H9 (cell line): ENCODE measurements at regions not wholly inside any gene's neighbourhood (a gene's known extent, or its start where the extent isn't known, plus 50 kb on each side); places are given as distances from the start of the nearest gene placed in this dataset.
A peak's percentile ranks its signal among the peaks of the same experiment; 100 is the strongest.

Experiments
- DNase-seq: peaks from one replicate; pipeline ENCODE4 v3.0.0-alpha.2; 2017
- H2AFZ ChIP-seq: one replicate; pipeline ENCODE4 v1.6.1; 2013; ENCODE audit warnings: mild to moderate bottlenecking, low read length, control low read depth, moderate library complexity
- H2AK5ac ChIP-seq: 2 replicates; pipeline ENCODE4 v1.6.1; 2013; ENCODE audit warnings: low read length, control low read depth, mixed read lengths; ENCODE audit not compliant: insufficient read length
- H2BK120ac ChIP-seq: one replicate; pipeline ENCODE4 v1.6.1; 2013; ENCODE audit warnings: low read depth, mild to moderate bottlenecking, low read length, control low read depth, inconsistent platforms; ENCODE audit not compliant: poor library complexity, severe bottlenecking
- H2BK12ac ChIP-seq: 2 replicates; pipeline ENCODE4 v1.6.1; 2013; ENCODE audit warnings: low read length, control low read depth, mixed read lengths, low read depth; ENCODE audit not compliant: insufficient read length
- H2BK15ac ChIP-seq: 2 replicates; pipeline ENCODE4 v1.6.1; 2013; ENCODE audit warnings: low read depth, low read length, control low read depth
- H2BK20ac ChIP-seq: one replicate; pipeline ENCODE4 v1.6.1; 2013; ENCODE audit warnings: low read depth, mild to moderate bottlenecking, low read length, control low read depth, inconsistent platforms; ENCODE audit not compliant: poor library complexity, severe bottlenecking
- H2BK5ac ChIP-seq: 2 replicates; pipeline ENCODE4 v1.6.1; 2013; ENCODE audit warnings: low read length, control low read depth, mixed read lengths; ENCODE audit not compliant: insufficient read length
- H3K14ac ChIP-seq: 2 replicates; pipeline ENCODE4 v1.6.1; 2013; ENCODE audit warnings: low read length, control low read depth; ENCODE audit not compliant: insufficient read depth
- H3K18ac ChIP-seq: 2 replicates; pipeline ENCODE4 v1.6.1; 2013; ENCODE audit warnings: low read depth, mild to moderate bottlenecking, mixed read lengths, low read length, control low read depth; ENCODE audit not compliant: insufficient read length
- H3K23ac ChIP-seq: 2 replicates; pipeline ENCODE4 v1.6.1; 2013; ENCODE audit warnings: low read length, control low read depth, mixed read lengths, low read depth; ENCODE audit not compliant: insufficient read length
- H3K23me2 ChIP-seq: 2 replicates; pipeline ENCODE4 v1.6.1; 2013; ENCODE audit warnings: low read depth, mild to moderate bottlenecking, mixed read lengths, low read length, control low read depth; ENCODE audit not compliant: insufficient read length, poor library complexity, severe bottlenecking
- H3K27ac ChIP-seq: 2 replicates; pipeline ENCODE4 v1.5.1; 2013; ENCODE audit warnings: low read length, control low read depth, mixed read lengths, low read depth; ENCODE audit not compliant: insufficient read length
- H3K27me3 ChIP-seq: 2 replicates; pipeline ENCODE4 v1.6.1; 2013; ENCODE audit warnings: low read length, control low read depth, inconsistent platforms; ENCODE audit not compliant: insufficient read depth
- H3K4ac ChIP-seq: 2 replicates; pipeline ENCODE4 v1.6.1; 2013; ENCODE audit warnings: low read depth, mild to moderate bottlenecking, control low read depth, inconsistent platforms, low read length, moderate library complexity
- H3K4me1 ChIP-seq: 2 replicates; pipeline ENCODE4 v1.6.1; 2013; ENCODE audit warnings: low read length, control low read depth, inconsistent platforms; ENCODE audit not compliant: insufficient read depth
- H3K4me2 ChIP-seq: 2 replicates; pipeline ENCODE4 v1.6.1; 2013; ENCODE audit warnings: low read length, control low read depth, mixed read lengths; ENCODE audit not compliant: insufficient read length, insufficient read depth
- H3K56ac ChIP-seq: 2 replicates; pipeline ENCODE4 v1.6.1; 2013; ENCODE audit warnings: low read depth, mild to moderate bottlenecking, mixed read lengths, low read length, control low read depth; ENCODE audit not compliant: insufficient read length
- H3K79me1 ChIP-seq: 2 replicates; pipeline ENCODE4 v1.6.1; 2013; ENCODE audit warnings: low read depth, mild to moderate bottlenecking, moderate library complexity, low read length, control low read depth, inconsistent platforms; ENCODE audit not compliant: insufficient read depth, poor library complexity, severe bottlenecking
- H3K79me2 ChIP-seq: 2 replicates; pipeline ENCODE4 v1.6.1; 2013; ENCODE audit warnings: low read length, control low read depth, inconsistent platforms; ENCODE audit not compliant: insufficient read depth
- H3K9ac ChIP-seq: 2 replicates; pipeline ENCODE4 v1.6.1; 2013; ENCODE audit warnings: low read length, control low read depth, mixed read lengths; ENCODE audit not compliant: insufficient read length; ENCODE audit errors: extremely low read depth
- H3K9me3 ChIP-seq: one replicate; pipeline ENCODE4 v1.6.1; 2013; ENCODE audit warnings: low read depth, low read length, inconsistent platforms; ENCODE audit not compliant: control insufficient read depth
- H3T11ph ChIP-seq: one replicate; pipeline ENCODE4 v1.6.1; 2013; ENCODE audit warnings: mild to moderate bottlenecking, low read length, control low read depth, inconsistent platforms
- H4K20me1 ChIP-seq: one replicate; pipeline ENCODE4 v1.6.1; 2013; ENCODE audit not compliant: control insufficient read depth, insufficient read length, insufficient read depth
- H4K5ac ChIP-seq: 2 replicates; pipeline ENCODE4 v1.6.1; 2013; ENCODE audit warnings: low read depth, mild to moderate bottlenecking, mixed read lengths, low read length, control low read depth; ENCODE audit not compliant: insufficient read length
- H4K8ac ChIP-seq: replicated peaks from 2 replicates; pipeline ENCODE4 v1.6.1; 2013; ENCODE audit warnings: low read length, control low read depth, mixed read lengths, low read depth; ENCODE audit not compliant: insufficient read length
- H4K91ac ChIP-seq: 2 replicates; pipeline ENCODE4 v1.6.1; 2013; ENCODE audit warnings: low read depth, mild to moderate bottlenecking, moderate library complexity, mixed read lengths, low read length, control low read depth; ENCODE audit not compliant: insufficient read length
- H3K27ac Mint-ChIP-seq, 3 experiments: 2 replicates in 2 of 3; 3 replicates in 1 of 3; pipeline ENCODE4 v1.8.0; 2020 to 2021; ENCODE audit warnings: mixed read lengths in 3 of 3, mild to moderate bottlenecking in 1 of 3, moderate library complexity in 1 of 3
- H3K27me3 Mint-ChIP-seq: 2 replicates; pipeline ENCODE4 v1.8.0; 2021; ENCODE audit warnings: low read depth, mild to moderate bottlenecking, moderate library complexity, mixed read lengths
- H3K36me3 Mint-ChIP-seq, 3 experiments: 2 replicates in 2 of 3; 3 replicates in 1 of 3; pipeline ENCODE4 v1.8.0; 2020 to 2021; ENCODE audit warnings: low read depth in 3 of 3, mixed read lengths in 3 of 3; ENCODE audit not compliant: insufficient read depth in 1 of 3
- H3K4me1 Mint-ChIP-seq, 2 experiments: 2 replicates each; pipeline ENCODE4 v1.8.0; 2020; ENCODE audit warnings: mixed read lengths in 2 of 2
- H3K4me3 Mint-ChIP-seq, 2 experiments: 2 replicates in 1 of 2; 3 replicates in 1 of 2; pipeline ENCODE4 v1.8.0; 2020 to 2021; ENCODE audit warnings: mild to moderate bottlenecking in 2 of 2, mixed read lengths in 2 of 2, moderate library complexity in 1 of 2
- H3K9me3 Mint-ChIP-seq, 2 experiments: 2 replicates in 1 of 2; 3 replicates in 1 of 2; pipeline ENCODE4 v1.8.0; 2020; ENCODE audit warnings: mild to moderate bottlenecking in 2 of 2, mixed read lengths in 2 of 2, moderate library complexity in 1 of 2
- WGBS: extraction: QIAGEN DNeasy Blood & Tissue Kit; methylation state at CpG from one replicate; pipeline ENCODE4 v1.1.7; 2013; ENCODE audit warnings: missing lambda C conversion rate, low lambda C conversion rate, mixed read lengths; ENCODE audit not compliant: insufficient read length; ENCODE audit errors: extremely low coverage; 5-methylcytosine and 5-hydroxymethylcytosine counted together
- TF ChIP-seq, protein P1 (sequence below): fragments of 200-600 bp; sonication (generic); conservative IDR thresholded peaks from 3 replicates; pipeline ENCODE4 v1.8.0; 2021; ENCODE audit warnings: antibody characterized with exemption, mild to moderate bottlenecking

DNA sequence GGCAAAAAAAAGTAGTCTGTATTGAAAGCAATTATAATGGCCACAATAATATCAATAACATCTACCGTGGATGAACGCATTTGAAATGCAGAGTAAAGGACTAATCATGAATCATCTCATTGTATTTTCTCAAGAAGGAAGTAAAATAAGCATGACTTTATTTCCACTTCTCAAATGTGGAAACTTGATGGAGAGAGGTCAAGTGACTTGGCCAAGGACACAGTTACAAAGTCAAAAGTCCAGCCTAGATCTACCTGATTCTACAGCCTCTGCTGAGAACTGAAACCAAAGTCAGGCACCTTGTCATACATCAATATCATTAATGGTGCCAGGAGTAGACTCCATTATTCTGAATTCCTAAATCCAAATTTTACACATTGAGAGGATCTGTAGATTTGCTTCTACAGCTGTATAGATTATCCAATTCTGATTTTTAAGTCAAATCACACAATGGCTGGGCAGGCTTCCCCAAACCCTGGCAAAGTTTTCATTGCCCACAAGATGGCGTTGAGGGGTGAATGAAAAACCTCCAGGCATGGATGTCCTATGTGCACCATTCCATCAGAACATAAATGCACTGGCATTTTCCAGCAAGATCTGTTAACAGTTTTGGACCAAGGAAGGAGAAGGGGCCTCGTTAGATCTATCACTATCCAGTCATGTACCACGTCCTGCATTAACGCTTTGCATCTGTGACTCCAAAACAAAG is 423.1 kb downstream of the MAFB start:
- no peaks in the 10 kb centered on the region for H3K79me1 ChIP-seq
- no peaks in the 10 kb centered on the region for H3K23me2 ChIP-seq
- DNase-seq = no peak
- no peak overlapping the region for H3K23ac ChIP-seq
- TF ChIP-seq, protein P1, sequence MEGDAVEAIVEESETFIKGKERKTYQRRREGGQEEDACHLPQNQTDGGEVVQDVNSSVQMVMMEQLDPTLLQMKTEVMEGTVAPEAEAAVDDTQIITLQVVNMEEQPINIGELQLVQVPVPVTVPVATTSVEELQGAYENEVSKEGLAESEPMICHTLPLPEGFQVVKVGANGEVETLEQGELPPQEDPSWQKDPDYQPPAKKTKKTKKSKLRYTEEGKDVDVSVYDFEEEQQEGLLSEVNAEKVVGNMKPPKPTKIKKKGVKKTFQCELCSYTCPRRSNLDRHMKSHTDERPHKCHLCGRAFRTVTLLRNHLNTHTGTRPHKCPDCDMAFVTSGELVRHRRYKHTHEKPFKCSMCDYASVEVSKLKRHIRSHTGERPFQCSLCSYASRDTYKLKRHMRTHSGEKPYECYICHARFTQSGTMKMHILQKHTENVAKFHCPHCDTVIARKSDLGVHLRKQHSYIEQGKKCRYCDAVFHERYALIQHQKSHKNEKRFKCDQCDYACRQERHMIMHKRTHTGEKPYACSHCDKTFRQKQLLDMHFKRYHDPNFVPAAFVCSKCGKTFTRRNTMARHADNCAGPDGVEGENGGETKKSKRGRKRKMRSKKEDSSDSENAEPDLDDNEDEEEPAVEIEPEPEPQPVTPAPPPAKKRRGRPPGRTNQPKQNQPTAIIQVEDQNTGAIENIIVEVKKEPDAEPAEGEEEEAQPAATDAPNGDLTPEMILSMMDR = peak; percentile 72
- H3K4me3 Mint-ChIP-seq = no peak overlapping the region
- peaks cover under 1 to 16% (median 16%) of the 10 kb centered on the region in 3 experiments; a peak in 6 of 7 replicates for H3K36me3 Mint-ChIP-seq
- H3K4ac ChIP-seq = no peak overlapping the region
- no peak overlapping the region for H4K91ac ChIP-seq
- peaks cover 13% of the 10 kb centered on the region for H3K4me1 ChIP-seq
- no peak overlapping the region for H3K27ac ChIP-seq
- H4K20me1 ChIP-seq = no peaks in the 10 kb centered on the region
- WGBS = no CpG with 5 or more reads among the region's 6 CpGs
- peaks cover 4% of the 10 kb centered on the region; the same call in 1 of the 2 replicates for H3K79me2 ChIP-seq
- no peak overlapping the region for H2AK5ac ChIP-seq
- no peak overlapping the region for H2AFZ ChIP-seq
- H2BK20ac ChIP-seq = no peak overlapping the region
- no peak overlapping the region for H3K4me2 ChIP-seq
- no peak overlapping the region for H3K18ac ChIP-seq
- H4K8ac ChIP-seq = no peak overlapping the region
- H4K5ac ChIP-seq = no peak overlapping the region
- no peaks in the 10 kb centered on the region for H3K27me3 ChIP-seq
- H3K27ac Mint-ChIP-seq = no peak overlapping the region
- no peak overlapping the region for H2BK12ac ChIP-seq
- H3K9me3 Mint-ChIP-seq = peaks cover 3 to 4% of the 10 kb centered on the region in 2 experiments; a peak in 3 of 5 replicates
- H3T11ph ChIP-seq = no peak overlapping the region
- no peak overlapping the region for H3K56ac ChIP-seq
- H2BK5ac ChIP-seq = no peak overlapping the region
- H3K27me3 Mint-ChIP-seq = no peaks in the 10 kb centered on the region
- no peak overlapping the region for H2BK120ac ChIP-seq
- no peak overlapping the region for H3K9ac ChIP-seq
- no peak overlapping the region for H2BK15ac ChIP-seq
- no peak overlapping the region for H3K14ac ChIP-seq
- H3K4me1 Mint-ChIP-seq = peaks cover 50 to 52% of the 10 kb centered on the region in 2 experiments
- no peaks in the 10 kb centered on the region for H3K9me3 ChIP-seq
